Esophagus squamous epithelium (tissue), 5 donors: ENCODE measurements at regions not wholly inside any gene's neighbourhood (a gene's known extent, or its start where the extent isn't known, plus 50 kb on each side); places are given as distances from the start of the nearest gene placed in this dataset.

Experiments
- DNase-seq: peaks from one replicate; lab custom pipeline; 2025; lab: John Stamatoyannopoulos, UW
- H3K27ac ChIP-seq, 4 donors: fragments of 200-600 bp; sonication (generic); one replicate each; pipeline ENCODE4 v1.5.1; 2016 to 2019; ENCODE audit warnings: mild to moderate bottlenecking in 1 of 4
- H3K27me3 ChIP-seq, 4 donors: fragments of 200-600 bp; sonication (generic); 1 replicate in 3 of 4; 2 replicates in 1 of 4; pipeline versions ENCODE4 v1.5.1 to v1.6.0; 2017 to 2021; ENCODE audit warnings: antibody characterized with exemption in 1 of 4
- H3K36me3 ChIP-seq, 3 donors: fragments of 200-600 bp; sonication (generic); one replicate each; pipeline ENCODE4 v1.5.1; 2016 to 2019
- H3K4me1 ChIP-seq, 3 donors: fragments of 200-600 bp; sonication (generic); one replicate each; pipeline ENCODE4 v1.5.1; 2017 to 2019
- H3K4me3 ChIP-seq, 4 donors: fragments of 200-600 bp; sonication (generic); 1 replicate in 3 of 4; 2 replicates in 1 of 4; pipeline ENCODE4 v1.5.1; 2016 to 2019; ENCODE audit warnings: mild to moderate bottlenecking in 2 of 4, moderate library complexity in 1 of 4
- H3K9me3 ChIP-seq, 3 donors: fragments of 200-600 bp; sonication (generic); one replicate each; pipeline ENCODE4 v1.5.1; 2016 to 2019
- CTCF ChIP-seq, 6 experiments: fragments of 450-650 bp in 4 of 6; fragments of 200-600 bp in 2 of 6; sonication (generic) in 2 of 6; IDR thresholded peaks; one replicate each; pipeline ENCODE4 v1.5.1; 2016 to 2019; ENCODE audit warnings: antibody characterized with exemption in 6 of 6, mild to moderate bottlenecking in 4 of 6, moderate library complexity in 4 of 6
- POLR2A ChIP-seq, 4 donors: fragments of 450-650 bp; IDR thresholded peaks; one replicate each; pipeline ENCODE4 v1.6.1; 2017; ENCODE audit warnings: antibody characterized with exemption in 4 of 4, mild to moderate bottlenecking in 4 of 4, moderate library complexity in 3 of 4
- WGBS, 2 donors: methylation state at CpG; one replicate each; pipeline ENCODE4 v1.1.5; 2018; 5-methylcytosine and 5-hydroxymethylcytosine counted together
- intact Hi-C: fragments of 100-400 bp; cut with DNase I; formaldehyde crosslinking; loops from one replicate; pipeline ENCODE4 v1.15.0; 2022
- donor health status: DM: yes; HTN: yes; CAD: no.

DNA sequence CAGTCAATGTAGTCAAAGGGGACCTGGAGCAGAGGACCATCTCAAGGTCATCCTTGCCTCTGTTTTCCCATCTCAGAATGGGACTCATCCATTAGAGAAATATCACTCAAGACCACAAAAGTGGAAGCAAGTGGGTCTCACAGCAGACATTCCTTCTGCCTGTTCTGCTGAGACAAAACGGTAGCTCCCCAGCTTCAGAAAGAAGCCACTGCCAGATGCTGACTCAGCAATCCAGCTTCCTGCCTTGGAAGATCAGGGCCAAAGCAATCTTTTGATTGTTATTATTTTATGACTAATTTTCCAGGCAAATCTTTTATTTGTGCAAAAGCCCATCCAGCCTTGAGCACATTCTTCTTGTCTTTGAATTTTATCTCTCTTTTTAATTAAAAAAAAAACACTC is 86.8 kb downstream of the CCT6B start:
- intact Hi-C loops, result no loop called here
- H3K9me3 ChIP-seq, result no peaks in the 10 kb centered on the region
- WGBS, 2 donors, result 0 to 18% methylated on average over 1 of the region's 1 CpG
- no peak for DNase-seq
- H3K4me3 ChIP-seq, result no peak overlapping the region
- TF ChIP-seq POLR2A (IDR thresholded peaks at IDR 0.05), result no peak
- TF ChIP-seq CTCF (IDR thresholded peaks at IDR 0.05), result no peak
- no peak overlapping the region for H3K27ac ChIP-seq
- peaks cover 0 to 3% (median 0%) of the 10 kb centered on the region in 4 donors for H3K27me3 ChIP-seq
- H3K4me1 ChIP-seq, result no peaks in the 10 kb centered on the region
- no peaks in the 10 kb centered on the region for H3K36me3 ChIP-seq

DNA sequence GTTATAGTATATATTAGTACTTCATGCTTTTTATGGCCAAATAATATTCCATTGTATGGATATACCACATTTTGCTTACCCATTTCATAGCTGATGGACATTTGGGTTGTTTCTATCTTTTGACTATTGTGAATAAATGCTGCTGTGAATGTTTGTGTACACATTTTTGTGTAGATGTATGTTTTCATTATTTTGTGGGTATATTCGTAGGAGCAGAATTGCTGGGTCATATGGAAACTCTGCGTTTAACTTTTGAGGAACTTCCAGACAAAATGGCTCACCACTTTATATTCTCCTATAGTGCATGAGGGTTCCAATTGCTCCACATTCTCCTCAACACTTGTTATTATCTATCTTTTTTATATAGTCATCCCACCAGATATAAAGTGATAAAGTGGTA is 88.6 kb downstream of the CCT6B start:
- Histone ChIP-seq H3K27me3 (no peaks in the 10 kb centered on the region), H3K27ac (no peak overlapping the region), H3K4me3 (no peak overlapping the region), H3K36me3 (no peaks in the 10 kb centered on the region), H3K4me1 (no peaks in the 10 kb centered on the region), H3K9me3 (no peaks in the 10 kb centered on the region)
- 76 to 84% methylated on average over 2 of the region's 2 CpGs for WGBS, 2 donors
- TF ChIP-seq POLR2A (IDR thresholded peaks at IDR 0.05) (no peak), CTCF (IDR thresholded peaks at IDR 0.05) (no peak)
- intact Hi-C loops, result no loop called here
- DNase-seq, result no peak

GRCh38 chr17:34869641-34870040 is 91.6 kb downstream of the CCT6B start:
- TF ChIP-seq CTCF (IDR thresholded peaks at IDR 0.05) (no peak), POLR2A (IDR thresholded peaks at IDR 0.05) (no peak)
- Histone ChIP-seq H3K27ac (no peak overlapping the region), H3K9me3 (no peaks in the 10 kb centered on the region), H3K4me1 (no peaks in the 10 kb centered on the region), H3K4me3 (no peak overlapping the region), H3K27me3 (no peaks in the 10 kb centered on the region), H3K36me3 (no peaks in the 10 kb centered on the region)
- no peak for DNase-seq
- intact Hi-C loops, result no loop called here

- Histone ChIP-seq H3K4me3 (no peak overlapping the region), H3K27me3 (peaks cover 0 to 5% (median 0%) of the 10 kb centered on the region in 4 donors), H3K4me1 (no peaks in the 10 kb centered on the region), H3K36me3 (no peaks in the 10 kb centered on the region), H3K27ac (no peak overlapping the region), H3K9me3 (no peaks in the 10 kb centered on the region)
- TF ChIP-seq CTCF (IDR thresholded peaks at IDR 0.05) (no peak), POLR2A (IDR thresholded peaks at IDR 0.05) (no peak)
- WGBS, 2 donors, result 91 to 98% methylated on average over 6 of the region's 6 CpGs
- intact Hi-C loops, result no loop called here
- no peak for DNase-seq
Observed at GRCh38 chr17:34865716-34866115, 95.5 kb downstream of the CCT6B start.

- 75% methylated on average over 2 of the region's 5 CpGs; no CpG with 5 or more reads in 1 of the 2 donors for WGBS, 2 donors
- no peaks in the 10 kb centered on the region for H3K4me1 ChIP-seq
- intact Hi-C loops, result no loop called here
- TF ChIP-seq POLR2A (IDR thresholded peaks at IDR 0.05) (no peak), CTCF (IDR thresholded peaks at IDR 0.05) (no peak)
- no peak overlapping the region for H3K4me3 ChIP-seq
- H3K27me3 ChIP-seq, result peaks cover 0 to 8% (median 0%) of the 10 kb centered on the region in 4 donors
- no peak overlapping the region for H3K27ac ChIP-seq
- H3K36me3 ChIP-seq, result no peaks in the 10 kb centered on the region
- no peak for DNase-seq
- no peaks in the 10 kb centered on the region for H3K9me3 ChIP-seq
Observed at GRCh38 chr17:34862384-34862783, 98.9 kb downstream of the CCT6B start.
